ENCODE measurements at regions not wholly inside any gene's neighbourhood (a gene's known extent, or its start where the extent isn't known, plus 50 kb on each side); places are given as distances from the start of the nearest gene placed in this dataset.

DNA sequence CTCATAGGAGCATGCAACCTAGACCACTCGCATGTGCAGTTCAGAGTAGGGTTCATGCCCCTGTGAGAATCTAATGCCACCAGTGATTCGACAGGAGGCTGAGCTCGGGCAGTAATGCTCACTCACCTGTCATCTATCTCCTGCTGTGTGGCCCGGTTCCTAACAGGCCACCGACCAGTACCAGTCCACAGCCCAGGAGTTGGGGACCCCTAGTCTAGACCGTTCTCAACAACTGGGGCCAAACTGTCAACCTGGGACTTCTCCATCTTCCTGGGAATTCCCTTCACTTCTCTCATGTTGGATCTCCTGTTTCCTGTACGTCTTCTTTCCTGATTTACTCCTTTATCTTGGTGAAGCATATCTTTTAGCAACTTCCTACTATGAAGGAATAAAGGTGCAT is 79.4 kb upstream of the HELT start:
- no peak overlapping the region for H3K27ac ChIP-seq (ENCODE audit: extremely low read depth, low read depth, low read length)
- ChIA-PET CTCF (no interaction called here), POLR2A (no interaction called here)
- no peak overlapping the region for H3K4me3 ChIP-seq (ENCODE audit: low read depth, low read length)
- H3K36me3 ChIP-seq (ENCODE audit: control insufficient read depth in 2 of 2, insufficient read depth in 1 of 2, low read length in 2 of 2) = no peaks in the 10 kb centered on the region
- no peaks in the 10 kb centered on the region for H3K9me3 ChIP-seq (ENCODE audit: control insufficient read depth, insufficient read depth, low read depth, low read length)
- TF ChIP-seq PRDM10 (tag by site-specific recombination; IDR thresholded peaks at IDR 0.05) (no peak), AEBP2 (tag by site-specific recombination; IDR thresholded peaks at IDR 0.05; ENCODE audit: borderline replicate concordance) (no peak), ZNF140 (tag by site-specific recombination; IDR thresholded peaks at IDR 0.05) (no peak), ZNF843 (tag by site-specific recombination; IDR thresholded peaks at IDR 0.05) (no peak), TCF7L2 (IDR thresholded peaks at IDR 0.05; ENCODE audit: borderline replicate concordance, low read depth, low read length) (no peak), ZNF624 (tag by site-specific recombination; IDR thresholded peaks at IDR 0.05) (no peak), ZNF132 (tag by site-specific recombination; IDR thresholded peaks at IDR 0.05; ENCODE audit: borderline replicate concordance) (no peak)
- H3K4me1 ChIP-seq (ENCODE audit: control insufficient read depth, insufficient read depth, low read length) = peaks cover 4% of the 10 kb centered on the region; the same call in 1 of the 2 replicates

DNA sequence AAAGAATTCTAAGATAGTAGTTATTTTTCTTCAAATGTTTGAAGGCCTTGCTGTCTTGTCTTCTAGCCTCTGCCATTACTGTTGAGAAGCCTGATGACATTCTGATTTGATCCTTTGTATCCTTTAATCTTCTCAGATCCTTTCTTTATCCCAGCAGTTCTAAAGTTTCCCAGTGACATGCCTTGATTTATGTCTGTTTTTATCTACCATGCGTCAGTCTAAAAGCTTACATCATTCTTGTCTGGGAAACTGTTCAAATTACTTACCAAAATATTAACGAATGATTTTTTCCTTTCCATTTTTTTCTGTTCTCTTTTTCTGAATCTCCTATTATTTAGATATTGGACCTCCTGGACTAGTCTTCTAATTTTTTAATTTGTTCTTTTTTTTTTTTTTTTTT is 78.3 kb upstream of the HELT start:
- no peak for TF ChIP-seq ZNF169 (tag by site-specific recombination; IDR thresholded peaks at IDR 0.05)
- peak; percentile 85 for TF ChIP-seq ZNF133 (tag by site-specific recombination; IDR thresholded peaks at IDR 0.05)
- no peak for TF ChIP-seq SCRT2 (tag by site-specific recombination; IDR thresholded peaks at IDR 0.05)
- peak; percentile 35 for TF ChIP-seq SETDB1 (IDR thresholded peaks at IDR 0.05; ENCODE audit: insufficient read length, low read length)
- no peak for TF ChIP-seq ZNF335 (tag by site-specific recombination; conservative IDR thresholded peaks at IDR 0.05)
- no peak for TF ChIP-seq ZNF311 (tag by site-specific recombination; IDR thresholded peaks at IDR 0.05; ENCODE audit: borderline replicate concordance)
- H3K9me3 ChIP-seq (ENCODE audit: control insufficient read depth, insufficient read depth, low read depth, low read length) = no peaks in the 10 kb centered on the region
- H3K27ac ChIP-seq (ENCODE audit: extremely low read depth, low read depth, low read length) = no peak overlapping the region
- no peak overlapping the region for H3K4me3 ChIP-seq (ENCODE audit: low read depth, low read length)
- H3K36me3 ChIP-seq (ENCODE audit: control insufficient read depth in 2 of 2, insufficient read depth in 1 of 2, low read length in 2 of 2) = no peaks in the 10 kb centered on the region
- CTCF ChIA-PET = no interaction called here
- H3K4me1 ChIP-seq (ENCODE audit: control insufficient read depth, insufficient read depth, low read length) = peaks cover 4% of the 10 kb centered on the region; the same call in 1 of the 2 replicates
- POLR2A ChIA-PET = no interaction called here

DNA sequence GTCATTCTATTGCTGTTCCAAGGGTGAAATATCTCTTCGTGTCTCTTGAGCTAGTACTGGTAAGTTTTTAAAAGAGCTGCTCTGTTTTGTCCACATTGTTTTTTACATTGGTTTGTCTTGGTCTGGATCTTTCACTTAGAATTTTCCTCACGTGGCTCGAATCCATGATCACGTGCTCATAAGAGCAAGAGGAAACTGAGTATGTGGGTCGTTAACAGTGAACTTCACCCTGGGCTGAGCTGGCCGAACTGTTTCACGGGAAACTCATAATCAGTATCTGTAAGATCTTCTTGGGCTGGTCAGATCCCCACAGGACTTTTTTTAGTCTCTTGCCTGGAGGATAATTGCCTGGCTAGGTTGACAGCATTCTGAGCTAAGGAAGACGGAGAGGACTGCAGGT is 77.8 kb upstream of the HELT start:
- H3K9me3 ChIP-seq (ENCODE audit: control insufficient read depth, insufficient read depth, low read depth, low read length) = no peaks in the 10 kb centered on the region
- ChIA-PET CTCF (interaction anchor here (0.6 kb wide), 1 partner anchor 75 kb away, joined by 5 read pairs; no protein-coding TSS in a partner anchor), POLR2A (no interaction called here)
- H3K27ac ChIP-seq (ENCODE audit: extremely low read depth, low read depth, low read length) = no peak overlapping the region
- H3K4me3 ChIP-seq (ENCODE audit: low read depth, low read length) = no peak overlapping the region
- no peaks in the 10 kb centered on the region for H3K36me3 ChIP-seq (ENCODE audit: control insufficient read depth in 2 of 2, insufficient read depth in 1 of 2, low read length in 2 of 2)
- peaks cover 4% of the 10 kb centered on the region; the same call in 1 of the 2 replicates for H3K4me1 ChIP-seq (ENCODE audit: control insufficient read depth, insufficient read depth, low read length)
- TF ChIP-seq, protein P1, sequence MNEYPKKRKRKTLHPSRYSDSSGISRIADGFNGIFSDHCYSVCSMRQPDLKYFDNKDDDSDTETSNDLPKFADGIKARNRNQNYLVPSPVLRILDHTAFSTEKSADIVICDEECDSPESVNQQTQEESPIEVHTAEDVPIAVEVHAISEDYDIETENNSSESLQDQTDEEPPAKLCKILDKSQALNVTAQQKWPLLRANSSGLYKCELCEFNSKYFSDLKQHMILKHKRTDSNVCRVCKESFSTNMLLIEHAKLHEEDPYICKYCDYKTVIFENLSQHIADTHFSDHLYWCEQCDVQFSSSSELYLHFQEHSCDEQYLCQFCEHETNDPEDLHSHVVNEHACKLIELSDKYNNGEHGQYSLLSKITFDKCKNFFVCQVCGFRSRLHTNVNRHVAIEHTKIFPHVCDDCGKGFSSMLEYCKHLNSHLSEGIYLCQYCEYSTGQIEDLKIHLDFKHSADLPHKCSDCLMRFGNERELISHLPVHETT (tag by site-specific recombination; IDR thresholded peaks at IDR 0.05) = no peak
- TF ChIP-seq SALL2 (tag by site-specific recombination; IDR thresholded peaks at IDR 0.05; ENCODE audit: borderline replicate concordance) = no peak
- TF ChIP-seq, protein P2, sequence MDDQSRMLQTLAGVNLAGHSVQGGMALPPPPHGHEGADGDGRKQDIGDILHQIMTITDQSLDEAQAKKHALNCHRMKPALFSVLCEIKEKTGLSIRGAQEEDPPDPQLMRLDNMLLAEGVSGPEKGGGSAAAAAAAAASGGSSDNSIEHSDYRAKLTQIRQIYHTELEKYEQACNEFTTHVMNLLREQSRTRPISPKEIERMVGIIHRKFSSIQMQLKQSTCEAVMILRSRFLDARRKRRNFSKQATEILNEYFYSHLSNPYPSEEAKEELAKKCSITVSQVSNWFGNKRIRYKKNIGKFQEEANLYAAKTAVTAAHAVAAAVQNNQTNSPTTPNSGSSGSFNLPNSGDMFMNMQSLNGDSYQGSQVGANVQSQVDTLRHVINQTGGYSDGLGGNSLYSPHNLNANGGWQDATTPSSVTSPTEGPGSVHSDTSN (CRISPR knock-in tag; IDR thresholded peaks at IDR 0.05) = no peak
- no peak for TF ChIP-seq ZNF837 (tag by site-specific recombination; IDR thresholded peaks at IDR 0.05)
- no peak for TF ChIP-seq ZNF362 (tag by site-specific recombination; IDR thresholded peaks at IDR 0.05)
- no peak for TF ChIP-seq ZNF350 (tag by site-specific recombination; IDR thresholded peaks at IDR 0.05)
- no peak for TF ChIP-seq ATF2 (tag by site-specific recombination; IDR thresholded peaks at IDR 0.05; ENCODE audit: low read depth)

Data from HEK293 (cell line).